ENCODE measurements at regions not wholly inside any gene's neighbourhood (a gene's known extent, or its start where the extent isn't known, plus 50 kb on each side); places are given as distances from the start of the nearest gene placed in this dataset.

DNA sequence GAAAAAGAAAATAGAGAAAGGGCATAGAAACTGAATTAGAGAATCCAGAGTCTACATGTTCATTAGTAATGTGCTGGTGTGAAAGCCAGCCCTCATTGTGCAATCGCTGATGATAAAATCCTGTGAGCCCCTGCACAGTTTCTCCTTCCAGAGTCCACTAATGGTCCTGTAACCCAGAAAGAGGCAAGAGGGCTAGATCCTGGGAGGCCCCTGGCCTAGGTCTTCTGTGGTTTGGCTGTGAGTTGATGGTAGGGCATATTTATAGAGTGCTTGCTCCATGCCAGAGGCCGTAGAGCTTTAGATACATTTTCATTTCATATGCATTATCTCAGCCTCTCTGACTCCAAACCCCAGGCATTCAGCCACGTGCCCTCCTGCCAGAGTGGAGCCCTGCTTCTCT is 94.9 kb upstream of the MTHFD1L start:
- TF ChIP-seq POLR2AphosphoS5 (IDR thresholded peaks at IDR 0.05; ENCODE audit: low read depth, low read length): no peak
- no peak for TF ChIP-seq USF2 (IDR thresholded peaks at IDR 0.05; ENCODE audit: low read length)
- TF ChIP-seq TBP (IDR thresholded peaks at IDR 0.05; ENCODE audit: low read depth, low read length): no peak
- no peak for TF ChIP-seq BACH1 (IDR thresholded peaks at IDR 0.05; ENCODE audit: low read length)
- no peak for TF ChIP-seq GABPA (IDR thresholded peaks at IDR 0.05; ENCODE audit: borderline replicate concordance, insufficient read depth, low read length)
- TF ChIP-seq RAD21 (IDR thresholded peaks at IDR 0.05 in 1 of 2, conservative IDR thresholded peaks at IDR 0.05 in 1 of 2; ENCODE audit: low read depth in 2 of 2, low read length in 2 of 2): no peak
- TF ChIP-seq, protein P1, sequence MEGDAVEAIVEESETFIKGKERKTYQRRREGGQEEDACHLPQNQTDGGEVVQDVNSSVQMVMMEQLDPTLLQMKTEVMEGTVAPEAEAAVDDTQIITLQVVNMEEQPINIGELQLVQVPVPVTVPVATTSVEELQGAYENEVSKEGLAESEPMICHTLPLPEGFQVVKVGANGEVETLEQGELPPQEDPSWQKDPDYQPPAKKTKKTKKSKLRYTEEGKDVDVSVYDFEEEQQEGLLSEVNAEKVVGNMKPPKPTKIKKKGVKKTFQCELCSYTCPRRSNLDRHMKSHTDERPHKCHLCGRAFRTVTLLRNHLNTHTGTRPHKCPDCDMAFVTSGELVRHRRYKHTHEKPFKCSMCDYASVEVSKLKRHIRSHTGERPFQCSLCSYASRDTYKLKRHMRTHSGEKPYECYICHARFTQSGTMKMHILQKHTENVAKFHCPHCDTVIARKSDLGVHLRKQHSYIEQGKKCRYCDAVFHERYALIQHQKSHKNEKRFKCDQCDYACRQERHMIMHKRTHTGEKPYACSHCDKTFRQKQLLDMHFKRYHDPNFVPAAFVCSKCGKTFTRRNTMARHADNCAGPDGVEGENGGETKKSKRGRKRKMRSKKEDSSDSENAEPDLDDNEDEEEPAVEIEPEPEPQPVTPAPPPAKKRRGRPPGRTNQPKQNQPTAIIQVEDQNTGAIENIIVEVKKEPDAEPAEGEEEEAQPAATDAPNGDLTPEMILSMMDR (IDR thresholded peaks at IDR 0.05; ENCODE audit: control extremely low read depth in 1 of 3, insufficient read depth in 1 of 3, low read depth in 1 of 3, low read length in 3 of 3): no peak
- no peak for TF ChIP-seq KDM1A (IDR thresholded peaks at IDR 0.05; ENCODE audit: borderline replicate concordance, low read length)
- TF ChIP-seq, protein P2, sequence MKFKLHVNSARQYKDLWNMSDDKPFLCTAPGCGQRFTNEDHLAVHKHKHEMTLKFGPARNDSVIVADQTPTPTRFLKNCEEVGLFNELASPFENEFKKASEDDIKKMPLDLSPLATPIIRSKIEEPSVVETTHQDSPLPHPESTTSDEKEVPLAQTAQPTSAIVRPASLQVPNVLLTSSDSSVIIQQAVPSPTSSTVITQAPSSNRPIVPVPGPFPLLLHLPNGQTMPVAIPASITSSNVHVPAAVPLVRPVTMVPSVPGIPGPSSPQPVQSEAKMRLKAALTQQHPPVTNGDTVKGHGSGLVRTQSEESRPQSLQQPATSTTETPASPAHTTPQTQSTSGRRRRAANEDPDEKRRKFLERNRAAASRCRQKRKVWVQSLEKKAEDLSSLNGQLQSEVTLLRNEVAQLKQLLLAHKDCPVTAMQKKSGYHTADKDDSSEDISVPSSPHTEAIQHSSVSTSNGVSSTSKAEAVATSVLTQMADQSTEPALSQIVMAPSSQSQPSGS (IDR thresholded peaks at IDR 0.05; ENCODE audit: low read length): no peak
- no peak for TF ChIP-seq TAF1 (IDR thresholded peaks at IDR 0.05; ENCODE audit: low read depth, low read length)
- TF ChIP-seq RFX5 (IDR thresholded peaks at IDR 0.05; ENCODE audit: borderline replicate concordance, low read depth, low read length): no peak
- no peak for TF ChIP-seq CBX8 (IDR thresholded peaks at IDR 0.05; ENCODE audit: borderline replicate concordance, low read depth, low read length)
- TF ChIP-seq EZH2 (IDR thresholded peaks at IDR 0.05; ENCODE audit: low read depth, low read length, severe bottlenecking): no peak

All from H1 (cell line).